ENCODE measurements at regions not wholly inside any gene's neighbourhood (a gene's known extent, or its start where the extent isn't known, plus 50 kb on each side); places are given as distances from the start of the nearest gene placed in this dataset.

GRCh38 chr14:82420871-82421270, 887.2 kb upstream of the SEL1L start:
- no peak overlapping the region for H3K9ac ChIP-seq (ENCODE audit: low read length)
- H2AFZ ChIP-seq (ENCODE audit: low read depth, low read length) = no peak overlapping the region
- H3K27ac ChIP-seq (ENCODE audit: low read length) = no peak overlapping the region
- H3K27me3 ChIP-seq (ENCODE audit: insufficient read depth, low read depth, low read length) = no peaks in the 10 kb centered on the region
- H3K4me3 ChIP-seq (ENCODE audit: low read length) = no peak overlapping the region
- TF ChIP-seq EP300 (conservative IDR thresholded peaks at IDR 0.05; ENCODE audit: poor library complexity, severe bottlenecking) (no peak), MXI1 (conservative IDR thresholded peaks at IDR 0.05; ENCODE audit: poor library complexity, severe bottlenecking) (no peak)
- H3K9me2 ChIP-seq (ENCODE audit: insufficient read depth, low read length) = no peaks in the 10 kb centered on the region
- H3K4me2 ChIP-seq (ENCODE audit: low read length) = no peak overlapping the region
- H3K36me3 ChIP-seq (ENCODE audit: insufficient read depth, low read length) = no peaks in the 10 kb centered on the region
- H3F3A ChIP-seq (ENCODE audit: insufficient read depth, low read length, poor library complexity, severe bottlenecking) = no peaks in the 10 kb centered on the region
- H3K79me2 ChIP-seq (replicated peaks; ENCODE audit: insufficient read depth, low read length) = no peaks in the 10 kb centered on the region
- H4K20me1 ChIP-seq (ENCODE audit: insufficient read depth) = no peaks in the 10 kb centered on the region
- H3K9me3 ChIP-seq (ENCODE audit: low read length) = no peaks in the 10 kb centered on the region

- no peaks in the 10 kb centered on the region for H3K9me2 ChIP-seq (ENCODE audit: insufficient read depth, low read length)
- no peaks in the 10 kb centered on the region for H3K9me3 ChIP-seq (ENCODE audit: low read length)
- no peak overlapping the region for H2AFZ ChIP-seq (ENCODE audit: low read depth, low read length)
- H3K27me3 ChIP-seq (ENCODE audit: insufficient read depth, low read depth, low read length) = no peaks in the 10 kb centered on the region
- H3K27ac ChIP-seq (ENCODE audit: low read length) = no peak overlapping the region
- H3K36me3 ChIP-seq (ENCODE audit: insufficient read depth, low read length) = no peaks in the 10 kb centered on the region
- no peak overlapping the region for H3K9ac ChIP-seq (ENCODE audit: low read length)
- no peak overlapping the region for H3K4me2 ChIP-seq (ENCODE audit: low read length)
- H3K4me3 ChIP-seq (ENCODE audit: low read length) = no peak overlapping the region
- H3K79me2 ChIP-seq (replicated peaks; ENCODE audit: insufficient read depth, low read length) = no peaks in the 10 kb centered on the region
- TF ChIP-seq CTCF (IDR thresholded peaks at IDR 0.05; ENCODE audit: poor library complexity, severe bottlenecking) = no peak
- TF ChIP-seq RAD21 (conservative IDR thresholded peaks at IDR 0.05) = no peak
- no peak for TF ChIP-seq TAF1 (IDR thresholded peaks at IDR 0.05; ENCODE audit: low read depth)
- TF ChIP-seq EZH2 (IDR thresholded peaks at IDR 0.05; ENCODE audit: borderline replicate concordance, insufficient read depth, low read length, poor library complexity, severe bottlenecking) = no peak
- no peak for TF ChIP-seq SMC3 (conservative IDR thresholded peaks at IDR 0.05; ENCODE audit: poor library complexity)
- TF ChIP-seq MXI1 (conservative IDR thresholded peaks at IDR 0.05; ENCODE audit: poor library complexity, severe bottlenecking) = no peak
- TF ChIP-seq REST (IDR thresholded peaks at IDR 0.05; ENCODE audit: borderline replicate concordance) = no peak
- TF ChIP-seq EP300 (conservative IDR thresholded peaks at IDR 0.05; ENCODE audit: poor library complexity, severe bottlenecking) = no peak
- no peak for TF ChIP-seq POLR2AphosphoS5 (IDR thresholded peaks at IDR 0.05)
- H3F3A ChIP-seq (ENCODE audit: insufficient read depth, low read length, poor library complexity, severe bottlenecking) = no peaks in the 10 kb centered on the region
- no peaks in the 10 kb centered on the region for H4K20me1 ChIP-seq (ENCODE audit: insufficient read depth)
These were observed 887.6 kb upstream of the SEL1L start for GRCh38 chr14:82421286-82421685.

GRCh38 chr14:82422230-82422629, 888.6 kb upstream of the SEL1L start:
- Histone ChIP-seq H3K27me3 (ENCODE audit: insufficient read depth, low read depth, low read length) (no peaks in the 10 kb centered on the region), H3K9me3 (ENCODE audit: low read length) (no peaks in the 10 kb centered on the region), H3K9ac (ENCODE audit: low read length) (no peak overlapping the region), H3K9me2 (ENCODE audit: insufficient read depth, low read length) (no peaks in the 10 kb centered on the region), H4K20me1 (ENCODE audit: insufficient read depth) (no peaks in the 10 kb centered on the region), H3K79me2 (replicated peaks; ENCODE audit: insufficient read depth, low read length) (no peaks in the 10 kb centered on the region), H3K27ac (ENCODE audit: low read length) (no peak overlapping the region), H3K4me2 (ENCODE audit: low read length) (no peak overlapping the region), H3K4me3 (ENCODE audit: low read length) (no peak overlapping the region), H3F3A (ENCODE audit: insufficient read depth, low read length, poor library complexity, severe bottlenecking) (no peaks in the 10 kb centered on the region), H3K36me3 (ENCODE audit: insufficient read depth, low read length) (no peaks in the 10 kb centered on the region), H2AFZ (ENCODE audit: low read depth, low read length) (no peak overlapping the region)
- no peak for TF ChIP-seq POLR2AphosphoS5 (IDR thresholded peaks at IDR 0.05)
- no peak for TF ChIP-seq REST (IDR thresholded peaks at IDR 0.05; ENCODE audit: borderline replicate concordance)
- no peak for TF ChIP-seq MXI1 (conservative IDR thresholded peaks at IDR 0.05; ENCODE audit: poor library complexity, severe bottlenecking)
- TF ChIP-seq EZH2 (IDR thresholded peaks at IDR 0.05; ENCODE audit: borderline replicate concordance, insufficient read depth, low read length, poor library complexity, severe bottlenecking) = no peak
- no peak for TF ChIP-seq CTCF (IDR thresholded peaks at IDR 0.05; ENCODE audit: poor library complexity, severe bottlenecking)
- TF ChIP-seq EP300 (conservative IDR thresholded peaks at IDR 0.05; ENCODE audit: poor library complexity, severe bottlenecking) = no peak
- TF ChIP-seq SMC3 (conservative IDR thresholded peaks at IDR 0.05; ENCODE audit: poor library complexity) = no peak
- TF ChIP-seq RAD21 (conservative IDR thresholded peaks at IDR 0.05) = no peak
- TF ChIP-seq TAF1 (IDR thresholded peaks at IDR 0.05; ENCODE audit: low read depth) = no peak
